PC-3 (cell line): ENCODE measurements at regions not wholly inside any gene's neighbourhood (a gene's known extent, or its start where the extent isn't known, plus 50 kb on each side); places are given as distances from the start of the nearest gene placed in this dataset.

Experiments
- ATAC-seq: fragments of 200-7000 bp; cut with Tn5 transposase; 2 replicates; pipeline ENCODE4 v1.9.1; 2020; ENCODE audit warnings: mild to moderate bottlenecking, moderate library complexity
- BruUV-seq: library from RNA; stranded (reverse); fragments of 400-500 nt; replicated peaks from 2 replicates; lab custom pipeline; 2021; lab: Mats Ljungman, UMichigan
- CTCF ChIA-PET: fragments of 300-600 bp; sonication (Branson Sonifier 250); formaldehyde crosslinking; loops from one replicate; lab custom pipeline; 2022; ENCODE audit warnings: antibody characterized with exemption; lab: Charles Lee
- POLR2A ChIA-PET: fragments of 300-600 bp; sonication (Branson Sonifier 250); formaldehyde crosslinking; loops from one replicate; lab custom pipeline; 2022; ENCODE audit warnings: antibody characterized with exemption; ENCODE audit not compliant: unreplicated experiment; lab: Charles Lee
- DNase-seq: peaks from one replicate; pipeline ENCODE4 v3.0.0-alpha.2; 2015
- H2AFZ ChIP-seq: fragments of 300-600 bp; sonication (generic); 2 replicates; pipeline ENCODE4 v1.6.0; 2016; ENCODE audit warnings: antibody characterized with exemption, low read length
- H3F3A ChIP-seq: fragments of 300-600 bp; sonication (generic); one replicate; pipeline ENCODE4 v1.6.0; 2017; ENCODE audit warnings: antibody characterized with exemption, low read length, control low read depth, mild to moderate bottlenecking; ENCODE audit not compliant: unreplicated experiment
- H3K27ac ChIP-seq: fragments of 300-600 bp; sonication (generic); 2 replicates; pipeline ENCODE4 v1.5.1; 2016; ENCODE audit warnings: mild to moderate bottlenecking, low read length
- H3K27me3 ChIP-seq: fragments of 300-600 bp; sonication (generic); 2 replicates; pipeline ENCODE4 v1.6.1; 2016; ENCODE audit warnings: low read length, mixed read lengths
- H3K36me3 ChIP-seq: fragments of 300-600 bp; sonication (generic); 2 replicates; pipeline ENCODE4 v1.6.1; 2016; ENCODE audit warnings: low read depth, mixed run types, low read length, mixed read lengths
- H3K4me1 ChIP-seq: fragments of 300-600 bp; sonication (generic); 2 replicates; pipeline ENCODE4 v1.5.1; 2016; ENCODE audit warnings: low read length; ENCODE audit not compliant: insufficient read depth
- H3K4me2 ChIP-seq: fragments of 300-600 bp; sonication (generic); 2 replicates; pipeline ENCODE4 v1.6.0; 2016; ENCODE audit warnings: low read length
- H3K4me3 ChIP-seq: fragments of 300-600 bp; sonication (generic); 2 replicates; pipeline ENCODE4 v1.5.1; 2016; ENCODE audit warnings: mild to moderate bottlenecking, low read length, mixed read lengths
- H3K79me2 ChIP-seq: fragments of 300-600 bp; sonication (generic); 2 replicates; pipeline ENCODE4 v1.6.1; 2017; ENCODE audit warnings: low read length, mixed read lengths
- H3K9ac ChIP-seq: fragments of 300-600 bp; sonication (generic); 2 replicates; pipeline ENCODE4 v1.6.0; 2016; ENCODE audit warnings: mild to moderate bottlenecking, low read length
- H3K9me2 ChIP-seq: fragments of 300-600 bp; sonication (generic); replicated peaks from 2 replicates; pipeline ENCODE4 v1.6.1; 2016; ENCODE audit warnings: mixed run types, low read length, mixed read lengths
- H3K9me3 ChIP-seq: fragments of 300-600 bp; sonication (generic); 2 replicates; pipeline ENCODE4 v1.6.1; 2016; ENCODE audit warnings: low read length, mixed read lengths
- H4K20me1 ChIP-seq: fragments of 300-600 bp; sonication (generic); 2 replicates; pipeline ENCODE4 v1.6.1; 2016; ENCODE audit warnings: low read length, mixed read lengths
- CTCF ChIP-seq: fragments of 300-600 bp; sonication (generic); conservative IDR thresholded peaks from 2 replicates; pipeline ENCODE4 v1.5.1; 2017; ENCODE audit warnings: antibody characterized with exemption, low read depth, mild to moderate bottlenecking, low read length
- EZH2 ChIP-seq: fragments of 300-600 bp; sonication (generic); IDR thresholded peaks from one replicate; pipeline ENCODE4 v1.6.1; 2017; ENCODE audit warnings: antibody characterized with exemption, mild to moderate bottlenecking, low read length; ENCODE audit not compliant: unreplicated experiment
- EZH2phosphoT487 ChIP-seq: fragments of 300-600 bp; sonication (generic); IDR thresholded peaks from 2 replicates; pipeline ENCODE4 v1.6.1; 2018; ENCODE audit warnings: mild to moderate bottlenecking, antibody characterized with exemption, low read length, borderline replicate concordance
- intact Hi-C: fragments of 100-400 bp; cut with micrococcal nuclease; formaldehyde crosslinking; loops from 2 replicates; pipeline ENCODE4 v1.9.0; 2023

- CTCF ChIA-PET = no interaction called here
- intact Hi-C loops = no loop called here
- H3F3A ChIP-seq = no peaks in the 10 kb centered on the region
- ATAC-seq (no peak), DNase-seq (no peak)
- no peak overlapping the region for H3K9ac ChIP-seq
- no peaks in the 10 kb centered on the region for H3K79me2 ChIP-seq
- no peak overlapping the region for H3K4me3 ChIP-seq
- H2AFZ ChIP-seq = no peak overlapping the region
- no peaks in the 10 kb centered on the region for H3K9me2 ChIP-seq
- no peak overlapping the region for H3K4me2 ChIP-seq
- no peaks in the 10 kb centered on the region for H3K36me3 ChIP-seq
- no peaks in the 10 kb centered on the region for H3K9me3 ChIP-seq
- TF ChIP-seq EZH2phosphoT487 (no peak), CTCF (no peak), EZH2 (no peak)
- no peak overlapping the region for H3K27ac ChIP-seq
- H4K20me1 ChIP-seq = no peaks in the 10 kb centered on the region
- POLR2A ChIA-PET = no interaction called here
- BruUV-seq = no TSS peak
- H3K27me3 ChIP-seq = peaks cover 22% of the 10 kb centered on the region; the same call in 1 of the 2 replicates
- no peaks in the 10 kb centered on the region for H3K4me1 ChIP-seq
Measured at GRCh38 chr2:217638533-217638932, 364.3 kb downstream of the TNS1 start.

GRCh38 chr2:217638031-217638430 lies 364.8 kb downstream of the TNS1 start:
- Histone ChIP-seq H3K27me3 (peaks cover 22% of the 10 kb centered on the region; the same call in 1 of the 2 replicates), H2AFZ (no peak overlapping the region), H3F3A (no peaks in the 10 kb centered on the region), H3K9me2 (no peaks in the 10 kb centered on the region), H3K4me2 (no peak overlapping the region), H4K20me1 (no peaks in the 10 kb centered on the region), H3K36me3 (no peaks in the 10 kb centered on the region), H3K4me3 (no peak overlapping the region), H3K4me1 (no peaks in the 10 kb centered on the region), H3K79me2 (no peaks in the 10 kb centered on the region), H3K9me3 (no peaks in the 10 kb centered on the region), H3K27ac (no peak overlapping the region), H3K9ac (no peak overlapping the region)
- no TSS peak for BruUV-seq
- ChIA-PET POLR2A (no interaction called here), CTCF (no interaction called here)
- intact Hi-C loops = no loop called here
- no peak for DNase-seq
- no peak for ATAC-seq
- TF ChIP-seq EZH2 = no peak
- no peak for TF ChIP-seq CTCF
- no peak for TF ChIP-seq EZH2phosphoT487

DNA sequence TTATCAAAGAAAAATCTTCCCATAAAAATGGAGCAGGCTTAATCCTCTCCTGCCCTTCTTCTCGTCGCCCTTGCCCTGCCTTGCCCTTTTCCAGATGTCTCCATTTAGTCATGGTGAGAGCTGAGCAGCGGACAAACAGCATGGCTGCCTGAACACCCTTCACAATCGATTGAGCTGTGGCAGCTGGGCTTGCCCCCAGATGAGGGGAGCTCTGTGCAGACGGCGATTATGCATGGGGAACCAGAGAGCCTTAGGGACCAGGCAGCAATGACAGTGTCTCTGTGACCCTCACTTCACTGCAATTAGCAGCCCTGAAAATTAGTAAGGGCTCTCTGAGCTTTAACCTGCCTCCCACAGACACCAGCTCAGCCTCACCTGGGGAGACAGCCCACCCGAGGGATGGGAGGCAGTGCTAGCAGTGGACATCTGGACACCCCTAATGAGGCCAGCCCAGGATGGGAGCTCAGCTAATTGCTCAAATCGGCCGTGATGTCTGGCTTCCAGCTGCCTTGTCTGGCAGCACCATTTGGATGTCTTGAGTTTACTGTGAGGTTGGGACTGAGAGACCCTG lies 365.7 kb downstream of the TNS1 start:
- Histone ChIP-seq H3K9me2 (no peaks in the 10 kb centered on the region), H3K9ac (no peak overlapping the region), H3K4me3 (no peak overlapping the region), H3K27ac (no peak overlapping the region), H3K9me3 (no peaks in the 10 kb centered on the region), H3K27me3 (peaks cover 27% of the 10 kb centered on the region; the same call in 1 of the 2 replicates), H4K20me1 (no peaks in the 10 kb centered on the region), H3K79me2 (no peaks in the 10 kb centered on the region), H3K36me3 (no peaks in the 10 kb centered on the region), H3K4me2 (no peak overlapping the region), H3F3A (no peaks in the 10 kb centered on the region), H3K4me1 (no peaks in the 10 kb centered on the region), H2AFZ (no peak overlapping the region)
- CTCF ChIA-PET = no interaction called here
- ATAC-seq = no peak
- TF ChIP-seq EZH2phosphoT487 (no peak), CTCF (no peak), EZH2 (no peak)
- DNase-seq = no peak
- intact Hi-C loops = no loop called here
- POLR2A ChIA-PET = no interaction called here
- BruUV-seq = no TSS peak
